Stimulated activated CD4-positive, alpha-beta T cell treated with anti-CD3 and anti-CD28 coated beads, Interleukin-2, amount 100 ng/mL, for 24 hours (primary cell): ENCODE measurements at regions not wholly inside any gene's neighbourhood (a gene's known extent, or its start where the extent isn't known, plus 50 kb on each side); places are given as distances from the start of the nearest gene placed in this dataset.
"Not testable (repeated sequence)": the region's sequence is repeated elsewhere in the genome, so short reads cannot be mapped to it uniquely, and the experiment has no call there.

Experiments used
- DNase-seq, 2 donors: peaks; one replicate each; pipeline ENCODE4 v3.0.0-alpha.2; 2020

- no peak for DNase-seq
These were observed 311.2 kb upstream of the NAALADL2 start for GRCh38 chr3:174547801-174548435.

DNA sequence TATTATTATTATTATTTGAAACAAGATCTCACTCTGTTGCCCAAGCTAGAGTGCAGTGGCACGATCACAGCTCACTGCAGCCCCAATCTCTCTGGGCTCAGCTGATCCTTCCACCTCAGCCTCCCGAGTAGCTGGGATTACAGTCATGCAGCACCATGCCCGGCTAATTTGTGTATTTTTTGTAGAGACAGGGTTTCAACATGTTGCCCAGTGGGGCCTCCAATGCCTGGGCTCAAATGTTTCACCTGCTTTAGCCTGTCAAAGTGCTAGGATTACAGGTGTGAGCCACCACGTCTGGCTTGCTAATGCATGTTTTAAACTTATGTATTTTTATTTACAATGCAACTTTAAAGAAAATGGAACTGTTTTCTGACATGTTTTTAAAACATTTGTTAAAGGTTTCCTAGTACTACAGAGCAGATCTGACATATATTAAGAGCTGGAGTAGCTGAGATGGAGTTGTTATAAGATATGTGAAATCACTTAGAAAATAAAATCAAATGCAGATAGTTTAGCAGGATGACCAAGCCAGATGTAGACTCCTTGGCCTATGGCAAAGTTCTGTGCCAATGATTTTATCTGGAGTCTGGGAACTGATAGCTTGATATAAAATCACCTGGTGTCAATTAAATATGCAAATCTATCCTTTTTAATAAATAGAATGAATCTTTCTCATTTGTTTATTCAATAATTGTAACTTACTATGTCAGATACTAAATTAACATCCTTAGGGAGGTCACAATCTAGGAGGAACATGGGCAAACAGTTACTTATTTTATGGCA is 310.1 kb upstream of the NAALADL2 start:
- no peak for DNase-seq

DNA sequence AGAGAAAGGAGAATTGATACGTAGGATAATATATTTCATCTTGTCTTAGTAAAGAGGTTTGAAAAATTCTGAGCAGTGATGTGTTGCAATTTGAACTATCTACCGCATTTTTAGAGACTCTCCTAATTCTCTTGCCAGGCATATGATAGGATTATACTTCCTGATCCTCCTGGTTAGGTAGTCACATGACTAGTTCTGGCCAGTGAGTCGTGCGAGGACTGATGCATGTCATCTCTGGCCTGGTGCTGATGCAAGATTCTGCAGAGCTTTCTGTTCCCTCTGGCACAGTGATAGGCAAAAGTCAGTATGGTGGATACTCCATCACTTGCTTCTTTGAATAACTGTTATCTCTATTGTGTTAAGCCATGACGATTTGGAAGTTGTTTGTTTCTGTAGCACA is 277.6 kb upstream of the NAALADL2 start:
- no peak for DNase-seq

GRCh38 chr3:174583396-174583795 is 275.7 kb upstream of the NAALADL2 start:
- DNase-seq = no peak

- not testable (repeated sequence) for DNase-seq
These were observed 272.0 kb upstream of the NAALADL2 start for GRCh38 chr3:174587137-174587536.

DNA sequence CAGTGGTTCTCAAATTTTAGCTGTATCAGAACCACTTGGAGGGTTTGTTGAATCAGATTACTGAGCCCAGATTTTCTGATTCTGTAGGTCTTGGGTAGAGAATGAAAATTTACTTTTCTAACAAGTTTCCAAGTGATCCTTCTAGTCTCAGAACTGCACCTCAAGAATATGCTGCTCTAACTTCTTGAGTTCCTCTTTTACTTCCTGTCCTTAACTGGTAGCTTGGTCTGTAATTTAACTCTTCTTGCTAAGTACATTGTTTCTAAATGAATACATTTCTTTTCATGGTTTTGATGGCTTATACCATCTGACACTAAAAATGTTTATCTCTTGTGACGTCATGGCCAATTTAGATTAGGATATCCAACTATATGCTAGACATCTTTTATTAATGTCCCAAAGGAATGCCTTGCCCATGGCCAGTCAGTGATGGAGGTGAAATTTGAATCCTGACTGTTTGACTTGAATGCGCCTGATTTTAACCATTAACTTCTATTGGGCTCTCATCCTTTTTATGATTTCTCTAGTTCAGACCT is 262.6 kb upstream of the NAALADL2 start:
- no peak for DNase-seq

DNA sequence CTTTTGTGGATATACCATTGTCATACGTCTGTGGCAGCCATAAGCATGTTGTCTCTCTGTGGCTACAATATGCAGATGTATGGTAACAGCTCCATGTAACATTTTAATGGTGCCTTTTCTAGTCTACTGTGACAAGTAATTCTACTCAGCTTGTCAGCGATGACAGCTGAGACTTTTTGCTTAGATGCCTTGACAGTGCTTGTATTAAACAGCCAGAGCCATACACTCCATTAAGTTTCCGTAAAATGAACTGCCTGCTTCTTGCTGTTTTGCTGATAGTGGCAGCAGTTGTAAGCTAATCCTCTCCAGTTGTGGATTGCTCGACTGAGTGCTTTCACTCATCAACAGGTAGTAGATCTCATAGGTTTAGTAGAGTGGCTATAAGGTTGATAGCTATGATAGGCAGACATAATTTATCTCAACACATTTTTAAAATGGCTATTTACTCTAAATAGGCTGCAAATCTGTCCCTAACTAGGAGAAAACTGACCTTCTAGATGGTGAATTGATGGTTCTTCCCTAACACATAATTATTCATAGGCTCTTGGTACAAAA is 260.2 kb upstream of the NAALADL2 start:
- DNase-seq = no peak

DNA sequence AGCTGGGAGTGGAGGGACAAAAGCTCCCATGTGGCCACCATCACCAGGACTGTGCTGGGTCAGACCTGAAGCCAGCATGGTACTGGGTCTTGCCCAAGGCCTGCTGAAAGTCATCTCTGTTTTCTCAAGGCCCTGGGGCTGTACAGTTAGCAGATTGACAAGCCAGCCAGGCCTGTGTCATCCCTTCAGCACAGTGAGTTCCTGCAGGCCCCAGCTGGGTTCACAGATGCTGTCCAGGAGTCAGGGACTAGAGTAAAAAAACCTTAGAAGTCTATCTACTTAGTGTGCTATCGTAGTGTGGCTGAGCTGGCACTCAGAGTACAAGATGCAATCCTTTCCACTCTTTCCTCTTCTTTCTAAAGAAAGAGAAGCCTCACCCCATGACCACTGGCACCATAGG is 246.0 kb upstream of the NAALADL2 start:
- DNase-seq = no peak

DNA sequence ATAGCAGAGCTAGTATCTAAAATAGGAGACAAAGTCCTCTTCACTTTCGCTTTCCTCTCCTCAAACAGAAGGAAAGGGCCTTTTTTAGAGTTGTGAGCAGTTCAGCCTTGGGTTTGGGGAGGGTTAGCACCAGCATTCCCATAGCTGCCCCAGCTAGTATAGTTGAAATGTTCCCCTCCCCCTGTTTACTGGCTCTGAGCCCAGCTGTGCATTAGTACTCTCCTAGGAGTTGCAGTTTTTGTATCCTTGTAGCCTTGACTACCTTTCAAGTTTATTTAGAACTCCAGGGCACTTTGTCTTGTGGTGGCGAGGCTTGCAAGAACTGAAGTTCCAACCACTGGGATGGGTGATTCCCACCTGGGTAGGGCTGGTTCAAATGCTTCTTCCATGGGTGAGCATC is 245.1 kb upstream of the NAALADL2 start:
- DNase-seq = no peak

DNA sequence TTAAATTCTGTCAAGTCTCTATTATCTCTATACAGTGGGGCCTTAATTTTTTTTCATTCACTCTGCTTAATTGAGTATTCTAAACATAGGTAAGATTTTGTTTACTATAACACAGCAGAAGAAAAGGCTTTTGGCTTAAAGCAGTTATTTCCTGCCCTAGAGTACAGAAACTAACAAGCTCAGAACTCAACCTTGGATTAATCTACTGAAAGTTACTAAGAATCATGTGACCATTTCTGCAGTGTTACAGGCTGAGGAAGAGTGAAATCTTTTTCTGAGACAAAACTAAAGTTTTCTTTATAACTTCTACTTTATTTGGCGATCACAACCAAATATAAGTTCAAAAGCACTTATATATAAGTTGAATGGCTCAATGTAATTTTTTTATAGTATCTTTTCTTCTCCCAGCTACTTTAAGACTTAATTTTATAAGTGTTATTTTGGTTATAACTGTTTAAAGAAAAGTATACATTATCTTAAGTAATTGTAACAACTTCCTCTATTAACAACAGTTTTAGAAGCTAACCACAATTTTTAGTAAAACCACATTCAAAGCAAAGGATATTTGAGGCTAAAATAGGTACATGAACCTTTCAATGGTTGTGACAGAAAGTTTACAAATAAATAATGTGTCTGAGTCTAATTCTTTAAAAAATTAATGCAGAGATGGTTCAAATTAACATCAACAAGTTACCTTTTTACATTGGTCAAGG is 240.6 kb upstream of the NAALADL2 start:
- no peak for DNase-seq

GRCh38 chr3:174619239-174619638 is 239.9 kb upstream of the NAALADL2 start:
- DNase-seq = no peak

DNA sequence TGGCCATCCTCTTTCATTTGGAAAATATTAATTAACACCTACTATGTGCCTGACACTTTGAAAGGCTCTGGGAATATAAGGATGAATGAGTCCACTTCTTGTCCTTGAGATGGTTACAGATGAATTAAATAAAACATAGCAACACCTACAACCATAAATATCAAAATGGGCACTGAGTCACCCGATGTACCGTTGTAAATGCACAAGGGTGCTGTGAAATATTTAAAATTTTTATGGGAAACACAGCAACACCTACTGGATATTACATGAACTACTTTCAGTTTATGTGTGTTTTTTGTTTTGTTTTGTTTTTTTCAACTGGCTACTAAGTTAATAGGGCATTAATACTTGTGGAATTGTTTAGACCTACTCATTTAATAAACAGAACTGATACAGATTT is 239.0 kb upstream of the NAALADL2 start:
- DNase-seq = no peak

DNA sequence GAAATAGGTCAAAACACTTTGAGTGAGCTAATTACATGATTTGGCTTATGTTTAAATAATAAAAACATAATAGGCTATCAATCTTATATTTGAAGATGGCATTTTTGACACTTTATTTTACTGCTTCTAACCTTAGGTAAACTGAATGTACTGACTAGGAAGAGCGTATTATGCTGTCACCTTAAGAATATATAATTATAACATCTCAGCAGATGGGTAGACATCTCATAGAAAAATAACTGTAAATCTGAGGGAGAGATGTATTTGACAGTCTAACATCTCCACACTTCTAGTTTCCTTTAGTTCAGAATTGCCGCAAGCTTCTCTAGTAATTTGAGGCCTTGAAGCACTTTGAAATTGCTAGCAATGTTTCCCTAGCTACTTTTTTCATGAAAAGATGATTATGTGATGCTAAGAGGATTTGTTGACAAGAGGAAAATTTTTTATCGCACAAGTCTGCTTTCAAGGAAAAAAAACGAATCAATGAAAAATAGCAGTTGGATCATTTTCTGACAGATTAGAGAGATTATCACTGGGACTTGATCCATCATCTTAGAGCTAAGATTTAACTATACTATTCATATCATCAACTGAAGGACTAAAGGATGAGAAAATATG is 238.2 kb upstream of the NAALADL2 start:
- DNase-seq = no peak

- DNase-seq = no peak
These were observed 225.8 kb upstream of the NAALADL2 start for GRCh38 chr3:174633342-174633741.

GRCh38 chr3:174636451-174636850 is 222.7 kb upstream of the NAALADL2 start:
- DNase-seq = no peak

DNA sequence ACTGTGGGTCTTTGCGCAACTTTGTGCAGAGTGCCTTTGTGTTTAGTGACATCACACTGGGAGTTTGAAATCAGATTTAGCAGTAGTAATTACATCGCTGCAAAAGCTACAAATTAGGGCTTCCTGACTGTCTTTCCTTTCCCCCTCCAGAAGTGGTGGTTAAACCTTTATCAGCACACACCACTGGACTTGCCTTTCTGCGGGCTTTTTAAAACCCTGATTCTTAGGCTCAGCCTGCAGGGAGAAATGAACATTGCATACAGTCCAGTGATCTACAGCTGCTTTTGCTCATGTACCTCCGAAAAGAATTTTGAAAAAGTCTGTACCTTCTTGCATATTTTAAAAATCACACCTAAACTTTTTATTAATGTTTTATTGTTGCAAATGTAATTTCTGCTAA is 219.7 kb upstream of the NAALADL2 start:
- no peak for DNase-seq

GRCh38 chr3:174639970-174640369 is 219.2 kb upstream of the NAALADL2 start:
- DNase-seq = no peak

DNA sequence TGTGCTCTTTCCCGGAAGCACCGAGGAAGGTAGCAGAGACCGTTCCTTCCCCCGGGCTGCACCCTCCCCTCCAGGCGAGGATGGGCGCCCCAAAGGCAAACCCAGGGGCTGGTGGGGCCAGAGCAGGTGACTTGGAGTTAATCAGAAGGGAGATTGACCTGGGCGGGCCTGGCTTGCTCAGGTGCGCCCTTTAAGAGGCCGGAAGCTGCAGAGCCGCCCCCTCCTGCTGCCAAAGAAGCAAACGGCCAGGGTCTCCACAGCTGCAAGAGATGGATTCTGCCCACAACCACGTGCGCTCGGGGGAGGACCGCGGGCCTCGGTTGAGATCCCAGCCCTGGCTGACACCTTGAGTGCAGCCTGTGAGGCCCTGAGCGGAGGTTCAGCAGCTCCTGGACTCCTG is 218.2 kb upstream of the NAALADL2 start:
- no peak for DNase-seq

- no peak for DNase-seq
These were observed 214.8 kb upstream of the NAALADL2 start for GRCh38 chr3:174644287-174644686.

- no peak for DNase-seq
These were observed 207.2 kb upstream of the NAALADL2 start for GRCh38 chr3:174651951-174652350.

DNA sequence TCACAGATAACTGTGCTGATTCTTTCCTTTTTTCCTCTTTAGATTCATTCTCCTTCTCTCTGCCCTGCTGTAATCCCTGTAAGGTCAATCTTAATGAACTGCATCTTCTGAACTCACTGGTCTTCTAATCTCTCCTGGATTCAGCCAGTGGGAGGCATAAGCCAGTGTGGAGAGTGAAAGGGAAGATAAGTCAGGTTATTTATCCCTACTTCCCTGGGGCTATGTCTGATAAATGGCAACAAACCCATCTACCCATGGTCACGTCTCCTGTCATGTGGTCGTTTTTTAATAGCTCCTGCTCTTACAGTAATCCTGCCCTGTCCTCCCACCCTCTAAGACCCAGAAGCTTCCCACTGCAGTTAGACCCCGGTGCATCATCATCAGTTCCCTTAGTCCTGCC is 199.6 kb upstream of the NAALADL2 start:
- DNase-seq = no peak

GRCh38 chr3:174662653-174663052 is 196.5 kb upstream of the NAALADL2 start:
- DNase-seq = no peak

GRCh38 chr3:174667386-174667785 is 191.7 kb upstream of the NAALADL2 start:
- no peak for DNase-seq
